Hematopoietic multipotent progenitor cell treated with erythropoietin and hydrocortisone succinate and interleukin-3 and kit ligand, for 8 days (in vitro differentiated cells): ENCODE measurements at regions not wholly inside any gene's neighbourhood (a gene's known extent, or its start where the extent isn't known, plus 50 kb on each side); places are given as distances from the start of the nearest gene placed in this dataset.
A peak's percentile ranks its signal among the peaks of the same experiment; 100 is the strongest.

Experiments
- DNase-seq: peaks from one replicate; pipeline ENCODE4 v3.0.0-alpha.2; 2015

GRCh38 chrX:107561468-107562215 is 66.7 kb upstream of the PRPS1 start:
- DNase-seq, result peak; percentile 16

- DNase-seq, result no peak
Measured at GRCh38 chrX:107562482-107562881, 65.8 kb upstream of the PRPS1 start.

GRCh38 chrX:107563824-107564223 is 64.5 kb upstream of the PRPS1 start:
- no peak for DNase-seq

GRCh38 chrX:107565015-107565414 is 63.3 kb upstream of the PRPS1 start:
- DNase-seq, result no peak

GRCh38 chrX:107565931-107566603 is 62.2 kb upstream of the PRPS1 start:
- DNase-seq, result peak; percentile 13

- no peak for DNase-seq
Measured at GRCh38 chrX:107566604-107567262, 61.6 kb upstream of the PRPS1 start.

- peak; percentile 82 for DNase-seq
Measured at GRCh38 chrX:107567370-107567769, 60.9 kb upstream of the PRPS1 start.

GRCh38 chrX:107571296-107571998 is 56.9 kb upstream of the PRPS1 start:
- DNase-seq, result no peak

- DNase-seq, result no peak
Measured at GRCh38 chrX:107573016-107573415, 55.3 kb upstream of the PRPS1 start.

- DNase-seq, result no peak
Measured at GRCh38 chrX:107574054-107574683, 54.1 kb upstream of the PRPS1 start.

- DNase-seq, result no peak
Measured at GRCh38 chrX:107574711-107575110, 53.6 kb upstream of the PRPS1 start.

- no peak for DNase-seq
Measured at GRCh38 chrX:107576392-107576791, 51.9 kb upstream of the PRPS1 start.

- no peak for DNase-seq
Measured at GRCh38 chrX:107576841-107577240, 51.5 kb upstream of the PRPS1 start.

GRCh38 chrX:107577933-107578332 is 50.4 kb upstream of the PRPS1 start:
- peak; percentile 91 for DNase-seq
